Tibial artery (tissue), 4 donors: ENCODE measurements at regions not wholly inside any gene's neighbourhood (a gene's known extent, or its start where the extent isn't known, plus 50 kb on each side); places are given as distances from the start of the nearest gene placed in this dataset.
"Not testable (repeated sequence)": the region's sequence is repeated elsewhere in the genome, so short reads cannot be mapped to it uniquely, and the experiment has no call there.

Source experiments
- DNase-seq, 2 donors: peaks; one replicate each; pipeline ENCODE4 v3.0.0-alpha.2; 2019
- H3K27ac ChIP-seq, 2 donors: fragments of 200-600 bp; sonication (generic) in 1 of 2; 1 replicate in 1 of 2; 2 replicates in 1 of 2; pipeline ENCODE4 v1.5.1; 2018 to 2019; ENCODE audit warnings: mild to moderate bottlenecking in 1 of 2
- H3K27me3 ChIP-seq, 2 donors: fragments of 200-600 bp; sonication (generic) in 1 of 2; one replicate each; pipeline versions ENCODE4 v1.5.1 to v1.6.0; 2016 to 2019
- H3K36me3 ChIP-seq, 3 donors: fragments of 200-600 bp; sonication (generic) in 2 of 3; one replicate each; pipeline ENCODE4 v1.5.1; 2016 to 2019; ENCODE audit warnings: mild to moderate bottlenecking in 2 of 3
- H3K4me1 ChIP-seq, 4 donors: fragments of 200-600 bp; sonication (generic) in 2 of 4; 1 replicate in 3 of 4; 2 replicates in 1 of 4; pipeline ENCODE4 v1.5.1; 2016 to 2019
- H3K4me3 ChIP-seq, 2 donors: fragments of 200-600 bp; sonication (generic) in 1 of 2; 1 replicate in 1 of 2; 2 replicates in 1 of 2; pipeline ENCODE4 v1.5.1; 2018 to 2019; ENCODE audit warnings: mild to moderate bottlenecking in 2 of 2
- H3K9me3 ChIP-seq, 3 donors: fragments of 200-600 bp; sonication (generic) in 1 of 3; one replicate each; pipeline ENCODE4 v1.5.1; 2016 to 2019
- CTCF ChIP-seq, 2 experiments: fragments of 200-600 bp in 1 of 2; fragments of 450-650 bp in 1 of 2; IDR thresholded peaks; one replicate each; pipeline ENCODE4 v1.5.1; 2017 to 2019; ENCODE audit warnings: antibody characterized with exemption in 2 of 2, mild to moderate bottlenecking in 1 of 2, moderate library complexity in 1 of 2
- intact Hi-C: fragments of 100-400 bp; cut with DNase I; formaldehyde crosslinking; loops from one replicate; pipeline ENCODE4 v1.15.0; 2023; ENCODE audit warnings: low total_unique reads

- no peak for DNase-seq
- H3K4me3 ChIP-seq = no peak overlapping the region
- no peaks in the 10 kb centered on the region for H3K27me3 ChIP-seq
- H3K36me3 ChIP-seq = no peaks in the 10 kb centered on the region
- intact Hi-C loops = no loop called here
- TF ChIP-seq CTCF (IDR thresholded peaks at IDR 0.05) = no peak
- no peak overlapping the region for H3K27ac ChIP-seq
- H3K9me3 ChIP-seq = no peaks in the 10 kb centered on the region
- H3K4me1 ChIP-seq = no peaks in the 10 kb centered on the region
These were observed 191.2 kb upstream of the ATP6AP2 start for GRCh38 chrX:40389555-40389954.

GRCh38 chrX:40388441-40388840 is 192.3 kb upstream of the ATP6AP2 start:
- no peaks in the 10 kb centered on the region for H3K9me3 ChIP-seq
- no peaks in the 10 kb centered on the region for H3K27me3 ChIP-seq
- DNase-seq = no peak
- H3K27ac ChIP-seq = no peak overlapping the region
- H3K4me1 ChIP-seq = no peaks in the 10 kb centered on the region
- no peaks in the 10 kb centered on the region for H3K36me3 ChIP-seq
- TF ChIP-seq CTCF (IDR thresholded peaks at IDR 0.05) = no peak
- intact Hi-C loops = no loop called here
- no peak overlapping the region for H3K4me3 ChIP-seq

GRCh38 chrX:40387869-40388268 is 192.9 kb upstream of the ATP6AP2 start:
- H3K9me3 ChIP-seq, H3K27ac ChIP-seq, H3K36me3 ChIP-seq, DNase-seq, intact Hi-C loops, H3K27me3 ChIP-seq, H3K4me3 ChIP-seq, H3K4me1 ChIP-seq: not testable (repeated sequence)

- DNase-seq, H3K27me3 ChIP-seq, H3K4me3 ChIP-seq, H3K9me3 ChIP-seq, H3K27ac ChIP-seq, H3K4me1 ChIP-seq, intact Hi-C loops, H3K36me3 ChIP-seq: not testable (repeated sequence)
These were observed 193.5 kb upstream of the ATP6AP2 start for GRCh38 chrX:40387311-40387710.

GRCh38 chrX:40385682-40386081 is 195.1 kb upstream of the ATP6AP2 start:
- Histone ChIP-seq H3K27ac (no peak overlapping the region), H3K4me3 (no peak overlapping the region), H3K4me1 (no peaks in the 10 kb centered on the region), H3K36me3 (no peaks in the 10 kb centered on the region), H3K9me3 (no peaks in the 10 kb centered on the region), H3K27me3 (no peaks in the 10 kb centered on the region)
- TF ChIP-seq CTCF (IDR thresholded peaks at IDR 0.05) = no peak
- no peak for DNase-seq
- intact Hi-C loops = no loop called here

- intact Hi-C loops = no loop called here
- Histone ChIP-seq H3K4me1 (no peaks in the 10 kb centered on the region), H3K4me3 (no peak overlapping the region), H3K27me3 (no peaks in the 10 kb centered on the region), H3K27ac (no peak overlapping the region), H3K9me3 (no peaks in the 10 kb centered on the region), H3K36me3 (no peaks in the 10 kb centered on the region)
- no peak for TF ChIP-seq CTCF (IDR thresholded peaks at IDR 0.05)
- DNase-seq = no peak
These were observed 195.5 kb upstream of the ATP6AP2 start for GRCh38 chrX:40385256-40385655.

GRCh38 chrX:40383969-40384368 is 196.8 kb upstream of the ATP6AP2 start:
- H3K4me1 ChIP-seq = no peaks in the 10 kb centered on the region
- H3K27ac ChIP-seq = no peak overlapping the region
- no peak for DNase-seq
- TF ChIP-seq CTCF (IDR thresholded peaks at IDR 0.05) = no peak
- no peaks in the 10 kb centered on the region for H3K27me3 ChIP-seq
- H3K4me3 ChIP-seq = no peak overlapping the region
- no peaks in the 10 kb centered on the region for H3K36me3 ChIP-seq
- H3K9me3 ChIP-seq = no peaks in the 10 kb centered on the region
- intact Hi-C loops = no loop called here
